Large intestine (tissue), 3 donors: ENCODE measurements at regions not wholly inside any gene's neighbourhood (a gene's known extent, or its start where the extent isn't known, plus 50 kb on each side); places are given as distances from the start of the nearest gene placed in this dataset.

Experiments
- DNase-seq, 2 donors: peaks; one replicate each; pipeline versions ENCODE4 v3.0.0 to v3.0.0-alpha.2; 2013
- H3K27ac ChIP-seq: one replicate; pipeline ENCODE4 v1.5.1; 2013; ENCODE audit warnings: low read length
- H3K27me3 ChIP-seq: 2 replicates; pipeline ENCODE4 v1.6.1; 2013; ENCODE audit warnings: low read length; ENCODE audit not compliant: control insufficient read depth, insufficient read depth
- H3K36me3 ChIP-seq: 2 replicates; pipeline ENCODE4 v1.6.1; 2013; ENCODE audit warnings: low read length; ENCODE audit not compliant: control insufficient read depth, insufficient read depth
- H3K4me1 ChIP-seq: one replicate; pipeline ENCODE4 v1.6.1; 2013; ENCODE audit warnings: low read length; ENCODE audit not compliant: control insufficient read depth, insufficient read depth
- H3K4me3 ChIP-seq: one replicate; pipeline ENCODE4 v1.5.1; 2013; ENCODE audit warnings: low read length
- H3K9me3 ChIP-seq: one replicate; pipeline ENCODE4 v1.6.1; 2013; ENCODE audit warnings: mild to moderate bottlenecking, low read depth, low read length, moderate library complexity; ENCODE audit not compliant: control insufficient read depth
- WGBS: methylation state at CpG from one replicate; pipeline ENCODE4 v1.1.5; 2013; ENCODE audit warnings: low lambda C conversion rate; ENCODE audit not compliant: insufficient coverage; 5-methylcytosine and 5-hydroxymethylcytosine counted together

- Histone ChIP-seq H3K9me3 (no peaks in the 10 kb centered on the region), H3K27me3 (no peaks in the 10 kb centered on the region), H3K36me3 (no peaks in the 10 kb centered on the region), H3K27ac (no peak overlapping the region), H3K4me3 (no peak overlapping the region), H3K4me1 (no peaks in the 10 kb centered on the region)
- DNase-seq, result no peak
- WGBS, result 100% methylated on average over 1 of the region's 4 CpGs
Measured at GRCh38 chr5:58357799-58358500, 101.9 kb downstream of the PLK2 start.

- Histone ChIP-seq H3K9me3 (no peaks in the 10 kb centered on the region), H3K27me3 (no peaks in the 10 kb centered on the region), H3K27ac (no peak overlapping the region), H3K4me3 (no peak overlapping the region), H3K36me3 (no peaks in the 10 kb centered on the region), H3K4me1 (no peaks in the 10 kb centered on the region)
- DNase-seq, result no peak
- no CpG with 5 or more reads among the region's 2 CpGs for WGBS
Measured at GRCh38 chr5:58357121-58357520, 102.8 kb downstream of the PLK2 start.

- H3K9me3 ChIP-seq, result no peaks in the 10 kb centered on the region
- no peak overlapping the region for H3K4me3 ChIP-seq
- no peaks in the 10 kb centered on the region for H3K36me3 ChIP-seq
- no CpG with 5 or more reads among the region's 4 CpGs for WGBS
- no peaks in the 10 kb centered on the region for H3K27me3 ChIP-seq
- H3K27ac ChIP-seq, result no peak overlapping the region
- H3K4me1 ChIP-seq, result no peaks in the 10 kb centered on the region
- no peak for DNase-seq
Measured at GRCh38 chr5:58356662-58357061, 103.2 kb downstream of the PLK2 start.

GRCh38 chr5:58354827-58355226 lies 105.1 kb downstream of the PLK2 start:
- H3K27ac ChIP-seq, result no peak overlapping the region
- DNase-seq, result no peak
- H3K4me3 ChIP-seq, result no peak overlapping the region
- H3K27me3 ChIP-seq, result no peaks in the 10 kb centered on the region
- WGBS, result no CpG with 5 or more reads among the region's 2 CpGs
- H3K9me3 ChIP-seq, result no peaks in the 10 kb centered on the region
- no peaks in the 10 kb centered on the region for H3K4me1 ChIP-seq
- no peaks in the 10 kb centered on the region for H3K36me3 ChIP-seq

- H3K9me3 ChIP-seq, result no peaks in the 10 kb centered on the region
- H3K27me3 ChIP-seq, result no peaks in the 10 kb centered on the region
- H3K4me1 ChIP-seq, result no peaks in the 10 kb centered on the region
- DNase-seq, result no peak
- no peaks in the 10 kb centered on the region for H3K36me3 ChIP-seq
- no peak overlapping the region for H3K27ac ChIP-seq
- no peak overlapping the region for H3K4me3 ChIP-seq
Measured at GRCh38 chr5:58353992-58354391, 105.9 kb downstream of the PLK2 start.

GRCh38 chr5:58351190-58351589 lies 108.7 kb downstream of the PLK2 start:
- WGBS, result 50% methylated on average over 1 of the region's 1 CpG

GRCh38 chr5:58348996-58349728 lies 110.7 kb downstream of the PLK2 start:
- WGBS, result 94% methylated on average over 3 of the region's 6 CpGs
- Histone ChIP-seq H3K36me3 (no peaks in the 10 kb centered on the region), H3K27ac (no peak overlapping the region), H3K4me3 (no peak overlapping the region), H3K27me3 (no peaks in the 10 kb centered on the region), H3K4me1 (no peaks in the 10 kb centered on the region), H3K9me3 (no peaks in the 10 kb centered on the region)
- no peak for DNase-seq

More at GRCh38 chr5:58351190-58351589, 108.7 kb downstream of the PLK2 start:
- no peaks in the 10 kb centered on the region for H3K9me3 ChIP-seq
- no peaks in the 10 kb centered on the region for H3K4me1 ChIP-seq
- DNase-seq, result no peak
- H3K4me3 ChIP-seq, result no peak overlapping the region
- H3K36me3 ChIP-seq, result no peaks in the 10 kb centered on the region
- H3K27me3 ChIP-seq, result no peaks in the 10 kb centered on the region
- H3K27ac ChIP-seq, result no peak overlapping the region

- H3K4me3 ChIP-seq, result no peak overlapping the region
- no peak overlapping the region for H3K27ac ChIP-seq
- H3K9me3 ChIP-seq, result no peaks in the 10 kb centered on the region
- no peaks in the 10 kb centered on the region for H3K36me3 ChIP-seq
- H3K27me3 ChIP-seq, result no peaks in the 10 kb centered on the region
- WGBS, result 100% methylated on average over 4 of the region's 4 CpGs
- no peak for DNase-seq
- no peaks in the 10 kb centered on the region for H3K4me1 ChIP-seq
Measured at GRCh38 chr5:58346041-58346440, 113.8 kb downstream of the PLK2 start.

GRCh38 chr5:58341476-58341875 lies 118.4 kb downstream of the PLK2 start:
- no peak for DNase-seq
- H3K4me3 ChIP-seq, result no peak overlapping the region
- no peaks in the 10 kb centered on the region for H3K36me3 ChIP-seq
- 88% methylated on average over 1 of the region's 2 CpGs for WGBS
- H3K27me3 ChIP-seq, result no peaks in the 10 kb centered on the region
- no peaks in the 10 kb centered on the region for H3K4me1 ChIP-seq
- no peak overlapping the region for H3K27ac ChIP-seq
- no peaks in the 10 kb centered on the region for H3K9me3 ChIP-seq

GRCh38 chr5:58335518-58335917 lies 124.4 kb downstream of the PLK2 start:
- Histone ChIP-seq H3K4me1 (no peaks in the 10 kb centered on the region), H3K36me3 (no peaks in the 10 kb centered on the region), H3K27me3 (no peaks in the 10 kb centered on the region), H3K9me3 (no peaks in the 10 kb centered on the region), H3K4me3 (no peak overlapping the region), H3K27ac (no peak overlapping the region)
- no peak for DNase-seq

GRCh38 chr5:58334035-58334434 lies 125.9 kb downstream of the PLK2 start:
- Histone ChIP-seq H3K4me1 (no peaks in the 10 kb centered on the region), H3K27ac (no peak overlapping the region), H3K4me3 (no peak overlapping the region), H3K9me3 (no peaks in the 10 kb centered on the region), H3K36me3 (no peaks in the 10 kb centered on the region), H3K27me3 (no peaks in the 10 kb centered on the region)
- no peak for DNase-seq
